T-helper 2 cell treated with Interferon-gamma antibody and Interleukin-4, amounts not matched to agents 5 μg/mL and 100 μg/mL, for 36 hours (primary cell): ENCODE measurements at regions not wholly inside any gene's neighbourhood (a gene's known extent, or its start where the extent isn't known, plus 50 kb on each side); places are given as distances from the start of the nearest gene placed in this dataset.

Experiments
- DNase-seq: peaks from one replicate; pipeline ENCODE4 v3.0.0; 2021; ENCODE audit warnings: low spot score
- H3K27ac Mint-ChIP-seq: one replicate; pipeline ENCODE4 v1.8.0; 2021; ENCODE audit warnings: mild to moderate bottlenecking, mixed read lengths
- H3K27me3 Mint-ChIP-seq: one replicate; pipeline ENCODE4 v1.8.0; 2021; ENCODE audit warnings: low read depth, mixed read lengths
- H3K36me3 Mint-ChIP-seq: one replicate; pipeline ENCODE4 v1.8.0; 2021; ENCODE audit warnings: low read depth, mixed read lengths
- H3K4me1 Mint-ChIP-seq: one replicate; pipeline ENCODE4 v1.8.0; 2021; ENCODE audit warnings: low read depth, mixed read lengths
- H3K4me3 Mint-ChIP-seq: one replicate; pipeline ENCODE4 v1.8.0; 2022; ENCODE audit warnings: mild to moderate bottlenecking, moderate library complexity, mixed read lengths
- H3K9me3 Mint-ChIP-seq: one replicate; pipeline ENCODE4 v1.8.0; 2021; ENCODE audit warnings: mixed read lengths

DNA sequence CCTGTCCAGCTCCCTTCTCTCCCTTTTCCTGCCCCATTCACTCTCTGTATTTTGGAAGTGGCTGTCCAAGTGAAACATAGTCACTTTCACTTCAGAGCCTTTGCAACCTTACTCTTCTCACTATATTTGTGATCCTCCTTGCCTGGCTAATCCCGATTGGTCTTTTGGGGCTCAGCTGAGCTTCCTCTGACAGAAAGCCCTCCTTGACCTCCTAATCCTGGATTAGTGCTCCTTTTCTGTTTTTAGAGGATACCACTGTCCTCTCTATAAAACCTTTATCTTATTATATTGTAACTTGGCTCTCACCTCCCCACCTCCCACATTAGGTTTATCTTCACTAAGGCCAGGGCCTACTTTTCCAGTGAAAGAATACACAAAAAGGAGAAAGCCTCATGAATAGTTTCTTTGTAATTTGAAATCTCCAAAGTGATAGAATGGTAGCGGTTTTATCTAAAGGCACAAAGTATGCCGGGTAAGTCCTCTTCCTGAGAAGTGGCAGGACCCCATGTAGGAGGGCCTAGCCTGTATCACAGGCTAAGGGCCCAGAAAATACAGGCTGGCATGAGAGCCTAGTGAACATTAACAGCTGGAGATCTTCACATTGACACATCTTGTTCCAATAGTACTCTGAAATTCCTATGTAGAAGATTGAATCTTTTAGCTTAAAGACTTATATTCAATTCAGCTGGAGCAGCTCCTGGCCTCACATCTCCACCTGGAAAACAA is 83.1 kb upstream of the GAREM1 start:
- peaks cover 8% of the 10 kb centered on the region for H3K27me3 Mint-ChIP-seq
- H3K36me3 Mint-ChIP-seq, result no peaks in the 10 kb centered on the region
- H3K27ac Mint-ChIP-seq, result no peak overlapping the region
- no peak for DNase-seq
- H3K4me1 Mint-ChIP-seq, result no peaks in the 10 kb centered on the region
- H3K4me3 Mint-ChIP-seq, result no peak overlapping the region
- H3K9me3 Mint-ChIP-seq, result no peaks in the 10 kb centered on the region

- Mint-ChIP-seq H3K27ac (no peak overlapping the region), H3K4me1 (no peaks in the 10 kb centered on the region), H3K36me3 (no peaks in the 10 kb centered on the region), H3K9me3 (no peaks in the 10 kb centered on the region), H3K27me3 (peaks cover 11% of the 10 kb centered on the region), H3K4me3 (no peak overlapping the region)
- DNase-seq, result no peak
Observed at GRCh38 chr18:32553174-32553573, 82.5 kb upstream of the GAREM1 start.

- no peaks in the 10 kb centered on the region for H3K4me1 Mint-ChIP-seq
- no peaks in the 10 kb centered on the region for H3K36me3 Mint-ChIP-seq
- peaks cover 11% of the 10 kb centered on the region for H3K27me3 Mint-ChIP-seq
- DNase-seq, result peak; percentile 19
- H3K4me3 Mint-ChIP-seq, result no peak overlapping the region
- no peak overlapping the region for H3K27ac Mint-ChIP-seq
- H3K9me3 Mint-ChIP-seq, result no peaks in the 10 kb centered on the region
Observed at GRCh38 chr18:32552421-32553030, 81.8 kb upstream of the GAREM1 start.

DNA sequence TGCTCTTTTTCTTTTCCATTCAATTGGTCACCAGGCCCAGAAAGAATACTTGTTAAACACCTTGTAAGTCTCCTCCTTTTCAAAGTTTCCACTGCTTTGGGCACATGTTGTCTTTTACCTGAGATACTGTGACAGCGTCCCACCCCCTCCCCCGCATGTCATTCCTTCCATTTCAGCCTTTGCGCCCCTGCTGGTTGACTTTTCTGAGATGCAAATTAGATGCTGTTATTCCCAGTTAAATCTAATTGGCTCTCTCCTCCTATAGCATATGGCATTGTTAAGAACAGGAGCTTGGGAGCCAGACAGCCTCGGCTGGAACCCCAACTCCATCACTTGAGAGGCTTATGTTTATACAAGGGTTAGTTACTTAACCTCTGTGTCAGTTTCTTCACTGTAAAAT is 80.3 kb upstream of the GAREM1 start:
- no peak for DNase-seq
- no peak overlapping the region for H3K27ac Mint-ChIP-seq

GRCh38 chr18:32549248-32550110 is 78.8 kb upstream of the GAREM1 start:
- Mint-ChIP-seq H3K36me3 (no peaks in the 10 kb centered on the region), H3K9me3 (no peaks in the 10 kb centered on the region), H3K27ac (no peak overlapping the region), H3K4me1 (no peaks in the 10 kb centered on the region), H3K27me3 (peaks cover 17% of the 10 kb centered on the region), H3K4me3 (no peak overlapping the region)
- peak; percentile 10 for DNase-seq

More for the DNA sequence above, 80.3 kb upstream of the GAREM1 start:
- Mint-ChIP-seq H3K27me3 (peaks cover 13% of the 10 kb centered on the region), H3K4me3 (no peak overlapping the region), H3K36me3 (no peaks in the 10 kb centered on the region), H3K4me1 (no peaks in the 10 kb centered on the region), H3K9me3 (no peaks in the 10 kb centered on the region)

DNA sequence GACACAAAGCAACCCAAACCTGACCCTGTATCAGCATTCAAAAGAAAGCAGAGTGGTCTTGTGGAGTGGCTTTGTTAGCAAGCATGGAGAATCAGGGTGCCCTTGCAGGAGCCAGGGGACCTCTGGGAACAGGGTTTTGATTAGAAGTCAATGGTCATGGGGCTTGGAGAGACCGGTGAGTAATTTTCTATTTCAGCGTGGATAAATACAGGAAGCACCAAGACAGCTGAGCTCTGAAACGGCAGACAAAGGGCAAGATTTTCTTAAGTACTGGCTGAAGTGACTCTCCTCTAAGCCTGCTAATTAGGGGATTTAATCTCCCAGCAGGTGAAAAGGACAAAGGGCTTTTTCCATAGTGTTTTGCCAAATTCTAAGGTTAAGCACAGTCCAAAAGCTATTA is 78.0 kb upstream of the GAREM1 start:
- Mint-ChIP-seq H3K9me3 (no peaks in the 10 kb centered on the region), H3K36me3 (no peaks in the 10 kb centered on the region), H3K4me3 (no peak overlapping the region), H3K27ac (no peak overlapping the region), H3K27me3 (peaks cover 17% of the 10 kb centered on the region), H3K4me1 (no peaks in the 10 kb centered on the region)
- no peak for DNase-seq

- Mint-ChIP-seq H3K4me1 (no peaks in the 10 kb centered on the region), H3K27ac (no peak overlapping the region), H3K27me3 (peaks cover 25% of the 10 kb centered on the region), H3K9me3 (no peaks in the 10 kb centered on the region), H3K36me3 (no peaks in the 10 kb centered on the region), H3K4me3 (no peak overlapping the region)
- DNase-seq, result no peak
Observed at GRCh38 chr18:32545631-32546030, 74.9 kb upstream of the GAREM1 start.

GRCh38 chr18:32544088-32544487 is 73.4 kb upstream of the GAREM1 start:
- Mint-ChIP-seq H3K36me3 (no peaks in the 10 kb centered on the region), H3K9me3 (no peaks in the 10 kb centered on the region), H3K4me3 (no peak overlapping the region), H3K4me1 (no peaks in the 10 kb centered on the region), H3K27me3 (peaks cover 31% of the 10 kb centered on the region), H3K27ac (no peak overlapping the region)
- DNase-seq, result no peak

- H3K9me3 Mint-ChIP-seq, result no peaks in the 10 kb centered on the region
- H3K4me1 Mint-ChIP-seq, result no peaks in the 10 kb centered on the region
- H3K36me3 Mint-ChIP-seq, result no peaks in the 10 kb centered on the region
- H3K27ac Mint-ChIP-seq, result no peak overlapping the region
- peaks cover 29% of the 10 kb centered on the region for H3K27me3 Mint-ChIP-seq
- DNase-seq, result no peak
- no peak overlapping the region for H3K4me3 Mint-ChIP-seq
Observed at GRCh38 chr18:32542221-32542798, 71.6 kb upstream of the GAREM1 start.

GRCh38 chr18:32530947-32531651 is 60.4 kb upstream of the GAREM1 start:
- Mint-ChIP-seq H3K27ac (peak overlapping the region; percentile 13), H3K4me3 (no peak overlapping the region), H3K9me3 (no peaks in the 10 kb centered on the region), H3K27me3 (peaks cover 27% of the 10 kb centered on the region), H3K36me3 (peaks cover 2% of the 10 kb centered on the region), H3K4me1 (peaks cover 13% of the 10 kb centered on the region)
- peak; percentile 26 for DNase-seq

DNA sequence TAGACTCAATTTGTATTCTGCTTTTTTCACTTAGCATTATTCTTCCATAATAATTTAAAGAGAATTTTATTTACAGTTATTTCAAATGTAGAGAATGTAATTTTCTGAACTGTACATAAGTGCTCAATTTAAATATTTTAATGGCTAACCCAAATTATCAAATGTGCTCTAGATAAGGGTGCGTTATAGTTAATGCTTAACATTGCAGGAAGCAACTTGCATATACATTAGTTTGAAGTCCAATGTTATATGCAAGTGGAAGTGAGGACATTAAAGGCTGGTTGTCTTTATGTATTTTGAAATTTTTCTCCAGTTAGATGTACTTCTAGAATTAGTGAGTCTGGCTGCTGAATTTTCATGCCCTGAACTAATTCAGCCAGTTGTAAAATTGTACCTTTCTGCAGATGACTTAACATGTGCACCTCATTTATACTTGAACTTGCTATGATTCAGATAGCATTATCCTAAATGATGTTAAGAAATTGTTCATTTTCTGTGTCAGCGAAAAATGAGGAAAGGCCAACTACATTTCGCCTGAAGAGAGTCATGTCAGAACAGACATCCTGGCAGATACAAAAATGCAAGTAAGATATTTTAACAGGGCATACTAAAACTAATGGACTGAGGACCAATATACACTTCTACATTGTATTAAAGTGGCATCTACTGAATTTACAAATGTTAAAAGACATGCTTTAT is 59.2 kb upstream of the GAREM1 start:
- H3K36me3 Mint-ChIP-seq, result peaks cover 2% of the 10 kb centered on the region
- DNase-seq, result no peak
- no peaks in the 10 kb centered on the region for H3K9me3 Mint-ChIP-seq
- peaks cover 13% of the 10 kb centered on the region for H3K4me1 Mint-ChIP-seq
- peaks cover 23% of the 10 kb centered on the region for H3K27me3 Mint-ChIP-seq
- no peak overlapping the region for H3K4me3 Mint-ChIP-seq
- no peak overlapping the region for H3K27ac Mint-ChIP-seq

- H3K36me3 Mint-ChIP-seq, result no peaks in the 10 kb centered on the region
- peaks cover 28% of the 10 kb centered on the region for H3K27me3 Mint-ChIP-seq
- H3K4me1 Mint-ChIP-seq, result no peaks in the 10 kb centered on the region
- DNase-seq, result no peak
- no peak overlapping the region for H3K27ac Mint-ChIP-seq
- H3K4me3 Mint-ChIP-seq, result no peak overlapping the region
- H3K9me3 Mint-ChIP-seq, result no peaks in the 10 kb centered on the region
Observed at GRCh38 chr18:32520771-32521170, 50.1 kb upstream of the GAREM1 start.
